ENCODE measurements at regions not wholly inside any gene's neighbourhood (a gene's known extent, or its start where the extent isn't known, plus 50 kb on each side); places are given as distances from the start of the nearest gene placed in this dataset.
"Not testable (repeated sequence)": the region's sequence is repeated elsewhere in the genome, so short reads cannot be mapped to it uniquely, and the experiment has no call there.

- no peak for DNase-seq
Measured at GRCh38 chr1:170789063-170789462, 125.1 kb downstream of the PRRX1 start.

- DNase-seq = no peak
Measured at GRCh38 chr1:170790175-170790574, 126.2 kb downstream of the PRRX1 start.

- DNase-seq = no peak
Measured at GRCh38 chr1:170790651-170791071, 126.7 kb downstream of the PRRX1 start.

- DNase-seq = no peak
Measured at GRCh38 chr1:170791941-170792340, 128.0 kb downstream of the PRRX1 start.

- DNase-seq = no peak
Measured at GRCh38 chr1:170800265-170800664, 135.1 kb upstream of the MROH9 start.

- no peak for DNase-seq
Measured at GRCh38 chr1:170800812-170801211, 134.5 kb upstream of the MROH9 start.

GRCh38 chr1:170803711-170804110, 131.6 kb upstream of the MROH9 start:
- DNase-seq = no peak

- no peak for DNase-seq
Measured at GRCh38 chr1:170804419-170804818, 130.9 kb upstream of the MROH9 start.

- no peak for DNase-seq
Measured at GRCh38 chr1:170804879-170805278, 130.5 kb upstream of the MROH9 start.

- no peak for DNase-seq
Measured at GRCh38 chr1:170806961-170807360, 128.4 kb upstream of the MROH9 start.

GRCh38 chr1:170807432-170807831, 127.9 kb upstream of the MROH9 start:
- DNase-seq = peak; percentile 6

- no peak for DNase-seq
Measured at GRCh38 chr1:170808216-170808885, 127.0 kb upstream of the MROH9 start.

- DNase-seq = not testable (repeated sequence)
Measured at GRCh38 chr1:170811013-170811412, 124.3 kb upstream of the MROH9 start.

- DNase-seq = no peak
Measured at GRCh38 chr1:170819781-170820180, 115.6 kb upstream of the MROH9 start.

- peak; percentile 20 for DNase-seq
Measured at GRCh38 chr1:170823120-170823519, 112.2 kb upstream of the MROH9 start.

GRCh38 chr1:170831276-170831675, 104.1 kb upstream of the MROH9 start:
- no peak for DNase-seq

- DNase-seq = no peak
Measured at GRCh38 chr1:170836141-170836540, 99.2 kb upstream of the MROH9 start.

GRCh38 chr1:170840371-170840770, 95.0 kb upstream of the MROH9 start:
- no peak for DNase-seq

GRCh38 chr1:170853302-170853701, 82.0 kb upstream of the MROH9 start:
- no peak for DNase-seq

- DNase-seq = peak; percentile 37
Measured at GRCh38 chr1:170853867-170854266, 81.5 kb upstream of the MROH9 start.

GRCh38 chr1:170854677-170855076, 80.7 kb upstream of the MROH9 start:
- no peak for DNase-seq

- no peak for DNase-seq
Measured at GRCh38 chr1:170856455-170856854, 78.9 kb upstream of the MROH9 start.

GRCh38 chr1:170857955-170858354, 77.4 kb upstream of the MROH9 start:
- no peak for DNase-seq

GRCh38 chr1:170863621-170864020, 71.7 kb upstream of the MROH9 start:
- DNase-seq = peak; percentile 66

- no peak for DNase-seq
Measured at GRCh38 chr1:170864238-170864637, 71.1 kb upstream of the MROH9 start.
